Hippocampal formation (tissue), 2 donors: ENCODE measurements at regions not wholly inside any gene's neighbourhood (a gene's known extent, or its start where the extent isn't known, plus 50 kb on each side); places are given as distances from the start of the nearest gene placed in this dataset.
"Not testable (repeated sequence)": the region's sequence is repeated elsewhere in the genome, so short reads cannot be mapped to it uniquely, and the experiment has no call there.

Experiments used
- DNase-seq, 2 donors: peaks; one replicate each; lab custom pipeline; 2025; lab: John Stamatoyannopoulos, UW

DNA sequence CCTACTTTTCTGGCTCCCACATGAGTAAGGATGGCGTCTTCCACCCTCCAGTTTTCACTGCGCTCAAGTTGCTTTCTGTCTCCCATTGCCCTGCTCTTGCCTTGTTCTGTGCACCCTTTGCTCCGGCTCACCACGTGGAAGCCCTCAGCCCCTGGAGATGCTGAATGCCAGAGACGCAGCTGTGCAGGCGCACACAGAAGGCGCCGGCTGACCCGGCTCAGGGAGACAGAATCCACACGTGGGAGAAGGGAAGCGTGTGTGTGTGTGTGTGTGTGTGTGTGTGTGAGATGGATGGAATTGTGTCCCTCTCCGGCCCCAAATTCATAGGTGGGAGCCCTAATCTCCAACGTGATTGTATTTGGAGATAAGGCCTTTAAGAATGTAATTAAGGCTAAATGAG, 118.2 kb upstream of the ERRFI1 start:
- no peak for DNase-seq

- DNase-seq = no peak
These were observed 117.0 kb upstream of the ERRFI1 start for GRCh38 chr1:8142955-8143629.

DNA sequence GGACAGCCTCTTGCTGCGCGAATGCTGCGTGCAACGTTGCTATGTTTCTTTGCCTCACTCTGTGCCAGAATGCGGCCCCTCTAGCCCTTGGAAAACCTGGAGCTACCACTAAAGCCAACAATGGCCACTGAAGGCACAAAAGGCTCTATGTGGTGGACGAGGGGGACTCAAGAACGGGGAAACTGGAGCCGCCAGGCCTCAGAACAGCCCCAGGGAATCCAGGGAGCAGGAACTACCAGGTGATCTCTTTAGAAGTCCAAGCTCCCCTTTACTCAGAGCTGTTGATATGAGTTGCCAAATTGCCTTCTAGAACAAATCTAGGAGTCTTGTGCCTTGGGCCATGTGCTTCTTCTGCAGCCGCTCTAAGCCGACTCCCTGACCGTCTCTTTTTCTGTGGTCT, 113.8 kb upstream of the ERRFI1 start:
- no peak for DNase-seq

- no peak for DNase-seq
These were observed 113.3 kb upstream of the ERRFI1 start for GRCh38 chr1:8139383-8139782.

GRCh38 chr1:8138673-8139072, 112.6 kb upstream of the ERRFI1 start:
- no peak for DNase-seq

DNA sequence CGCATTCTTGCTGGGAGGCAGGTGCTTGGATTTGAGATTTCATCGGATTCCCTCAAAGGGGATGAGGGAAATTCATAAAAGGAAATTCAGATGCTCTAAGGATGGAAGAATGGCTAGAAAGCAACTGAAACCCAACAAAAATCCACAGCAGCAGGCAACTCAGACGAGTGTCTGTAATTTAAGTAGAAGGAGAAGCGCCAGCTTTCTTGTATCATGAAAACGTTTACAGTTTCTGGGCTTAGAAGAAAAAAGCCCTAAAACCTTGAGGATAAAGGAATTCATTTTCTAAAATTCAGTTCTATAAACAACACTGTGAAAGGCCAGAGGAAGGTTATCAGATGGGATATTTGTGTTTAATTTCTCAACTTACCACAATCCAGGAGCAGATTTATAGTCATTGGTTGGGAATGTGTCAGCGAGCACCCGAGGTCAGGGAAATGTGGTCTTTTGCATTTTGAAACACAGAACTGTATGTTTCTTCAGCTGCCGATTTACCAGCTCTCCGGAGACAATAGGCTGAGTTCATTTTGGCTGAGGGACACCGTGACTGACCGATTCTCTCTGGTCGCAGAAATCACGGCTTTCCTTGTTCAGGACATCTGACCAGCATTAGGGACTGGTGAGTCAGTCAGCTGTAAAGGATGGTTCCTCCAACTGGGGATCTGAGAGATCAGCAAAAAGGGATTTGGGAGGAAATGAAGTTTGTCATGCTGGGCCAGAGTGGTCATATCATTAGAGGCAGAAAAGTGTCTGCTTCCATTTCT, 111.6 kb upstream of the ERRFI1 start:
- no peak for DNase-seq

- no peak for DNase-seq
These were observed 110.7 kb upstream of the ERRFI1 start for GRCh38 chr1:8136766-8137165.

GRCh38 chr1:8135250-8135649, 109.1 kb upstream of the ERRFI1 start:
- no peak for DNase-seq

GRCh38 chr1:8134546-8135235, 108.6 kb upstream of the ERRFI1 start:
- DNase-seq = no peak

DNA sequence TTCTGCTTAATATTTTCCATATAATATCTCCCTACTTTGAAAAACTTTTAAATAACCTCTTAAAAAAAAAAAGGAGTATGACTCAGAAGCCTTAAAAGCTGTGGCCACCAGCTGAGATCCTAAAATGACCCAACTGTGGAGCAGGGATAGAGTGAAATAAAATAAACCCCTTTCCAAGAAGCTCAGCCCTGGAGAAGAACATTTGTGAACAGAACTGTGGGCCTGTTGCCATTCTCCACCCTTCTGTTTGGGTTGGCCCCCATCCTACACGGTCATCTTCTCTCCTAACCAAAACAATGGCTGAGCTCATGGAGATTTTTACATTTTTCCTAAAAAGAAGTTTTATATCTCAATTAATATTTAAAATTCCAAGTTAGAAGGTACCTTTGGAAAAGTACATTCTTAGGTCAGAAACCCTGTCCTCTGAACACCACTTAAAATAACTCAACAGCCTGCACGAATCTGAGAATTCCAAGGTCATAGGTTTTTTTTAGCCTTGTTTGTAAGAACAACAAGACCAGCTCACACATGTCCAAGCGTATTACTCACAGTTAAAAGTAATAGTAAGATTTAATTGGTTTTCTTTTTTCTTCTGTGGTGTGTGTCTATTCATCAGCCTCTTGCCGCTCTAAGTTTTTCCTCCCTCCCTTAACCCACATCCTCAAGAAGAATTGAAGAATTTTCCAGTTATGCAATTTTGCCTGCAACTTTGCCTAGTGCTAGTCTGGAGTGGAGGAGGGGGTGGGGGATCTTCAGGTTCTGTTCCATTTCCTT, 107.7 kb upstream of the ERRFI1 start:
- DNase-seq = no peak

GRCh38 chr1:8133190-8133589, 107.1 kb upstream of the ERRFI1 start:
- DNase-seq = no peak

DNA sequence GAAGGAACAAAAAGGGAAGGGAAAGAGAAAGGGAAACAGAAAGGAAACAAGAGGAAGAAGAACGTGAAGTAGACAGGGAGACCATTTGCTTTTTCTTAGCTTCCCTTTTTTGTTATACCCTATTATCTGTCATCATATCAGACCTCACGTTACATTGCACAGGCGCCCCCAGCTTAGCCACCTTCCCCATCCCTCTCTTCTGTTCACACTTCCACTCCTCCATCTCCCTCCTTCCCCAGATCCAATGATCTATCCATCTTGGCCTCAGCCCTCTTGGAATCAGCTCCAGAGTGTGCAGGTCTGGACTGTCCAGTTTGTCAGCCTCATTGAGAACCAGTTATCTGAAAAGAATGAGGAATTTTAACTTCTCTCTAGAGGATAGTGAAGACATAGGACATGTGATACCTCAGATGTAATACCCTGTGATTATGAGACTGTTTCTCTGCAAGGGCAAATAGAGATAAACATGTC, 101.1 kb upstream of the ERRFI1 start:
- DNase-seq = no peak

- no peak for DNase-seq
These were observed 96.6 kb upstream of the ERRFI1 start for GRCh38 chr1:8122477-8123407.

DNA sequence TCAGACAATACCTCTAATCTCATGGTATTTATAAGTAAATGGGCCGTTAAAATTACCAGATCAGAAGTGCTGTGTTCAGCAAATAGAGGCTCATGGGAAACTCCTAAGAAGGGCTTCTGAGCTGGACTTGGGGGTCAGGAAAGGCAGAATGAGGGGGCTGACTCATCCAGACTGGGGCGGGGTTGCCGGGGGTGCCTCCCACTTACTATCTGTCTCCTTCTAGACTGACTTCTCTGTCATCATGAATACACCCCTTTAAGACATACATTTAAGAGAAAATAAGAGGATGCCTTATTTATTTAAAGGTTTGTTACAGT, 96.0 kb upstream of the ERRFI1 start:
- DNase-seq = no peak

GRCh38 chr1:8121261-8122159, 95.4 kb upstream of the ERRFI1 start:
- no peak for DNase-seq

DNA sequence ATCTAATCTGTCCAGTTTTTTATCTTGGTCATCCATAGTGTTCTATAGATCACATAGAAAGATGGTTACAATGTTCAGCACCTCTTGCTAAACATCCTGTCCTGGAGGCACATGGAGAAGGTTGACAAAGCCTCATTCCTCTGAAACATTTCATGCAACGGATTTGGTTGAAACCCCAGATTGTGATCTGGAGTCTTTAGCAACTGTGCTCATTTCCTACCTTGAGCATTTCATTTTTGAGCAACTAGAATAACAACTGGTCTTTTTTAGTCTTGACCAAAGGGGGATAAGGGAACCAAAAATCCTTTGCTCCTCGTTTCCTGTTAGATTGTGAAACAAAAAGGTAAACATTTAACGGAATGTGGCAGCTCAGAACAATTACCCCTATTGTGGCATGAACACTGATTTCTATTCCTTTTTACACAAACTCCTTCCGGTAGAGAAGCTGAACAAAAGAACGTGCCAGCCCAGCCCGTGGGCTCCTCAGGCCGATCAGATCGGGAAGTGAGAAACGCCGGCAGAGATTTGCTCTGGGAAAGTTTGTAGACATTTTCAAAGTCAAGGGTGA, 94.7 kb upstream of the ERRFI1 start:
- DNase-seq = no peak

- not testable (repeated sequence) for DNase-seq
These were observed 92.6 kb upstream of the ERRFI1 start for GRCh38 chr1:8118736-8119135.

DNA sequence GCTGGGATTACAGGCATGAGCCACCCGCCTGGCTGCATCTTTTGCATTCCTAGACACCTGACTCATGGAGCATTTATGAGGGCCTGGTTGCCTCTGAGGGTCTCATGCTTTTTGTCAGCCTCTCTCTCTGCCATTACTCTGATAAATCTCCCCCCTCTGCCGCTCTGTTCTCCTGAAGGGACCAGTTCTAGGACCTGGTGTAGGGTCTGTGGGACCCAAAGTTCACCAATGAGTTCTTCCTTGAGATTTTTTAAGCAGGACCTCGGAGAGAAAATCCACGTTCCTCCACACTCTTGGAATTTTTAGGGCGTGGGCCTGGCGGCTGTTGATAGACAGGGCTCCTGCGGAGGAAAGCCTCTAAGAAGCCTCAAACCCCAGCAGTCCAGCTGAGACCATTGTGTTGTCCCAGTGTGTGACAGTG, 91.9 kb upstream of the ERRFI1 start:
- no peak for DNase-seq

DNA sequence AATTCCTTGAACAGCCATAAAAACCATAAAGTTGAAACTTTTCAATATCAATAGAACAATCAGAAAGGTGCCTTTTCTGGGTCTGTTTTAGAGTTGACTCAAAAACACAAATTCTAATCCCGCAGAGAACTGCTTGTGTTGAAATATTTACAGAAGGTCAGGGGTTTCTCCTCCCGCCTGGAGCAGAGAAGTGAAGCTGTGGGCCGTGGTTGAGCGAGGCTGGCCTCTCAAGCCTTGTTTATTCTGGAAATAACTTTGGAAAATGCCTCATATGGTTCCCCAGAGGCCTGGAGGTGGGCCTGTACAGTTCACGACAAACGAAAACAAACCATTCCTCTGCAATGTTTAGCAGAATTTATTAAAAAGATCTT, 90.8 kb upstream of the ERRFI1 start:
- no peak for DNase-seq

DNA sequence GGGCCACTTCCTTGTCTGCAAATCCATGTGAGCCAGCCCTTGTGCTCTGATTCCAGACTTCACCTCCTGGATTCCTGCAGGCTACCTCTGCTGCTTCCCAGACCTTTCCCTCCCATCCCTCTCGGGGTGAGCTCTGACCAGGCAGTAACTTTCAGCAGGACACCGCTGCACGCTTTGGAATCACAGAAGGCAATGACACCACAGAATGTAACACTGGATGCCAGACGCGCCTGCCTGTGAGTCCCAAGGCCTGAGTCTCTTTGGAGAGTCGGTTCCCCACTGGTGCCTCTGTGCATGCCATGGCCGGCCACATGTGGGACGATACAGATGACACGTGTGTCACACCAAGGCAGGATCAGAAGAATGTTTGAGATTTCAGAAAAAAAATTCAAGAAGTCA, 89.7 kb upstream of the ERRFI1 start:
- no peak for DNase-seq
